ENCODE measurements at regions not wholly inside any gene's neighbourhood (a gene's known extent, or its start where the extent isn't known, plus 50 kb on each side); places are given as distances from the start of the nearest gene placed in this dataset.

GRCh38 chr5:124459984-124460383 lies 286.5 kb downstream of the ZNF608 start:
- TF ChIP-seq CTCF (IDR thresholded peaks at IDR 0.05; ENCODE audit: unreplicated experiment) = no peak
- Mint-ChIP-seq H3K27ac (no peak overlapping the region), H3K4me3 (ENCODE audit: low read depth) (no peak overlapping the region), H3K27me3 (no peaks in the 10 kb centered on the region), H3K4me1 (ENCODE audit: low read depth) (peaks cover 42% of the 10 kb centered on the region), H3K36me3 (ENCODE audit: insufficient read depth) (no peaks in the 10 kb centered on the region), H3K9me3 (ENCODE audit: low read depth) (no peaks in the 10 kb centered on the region)
- no peak for DNase-seq (ENCODE audit: low spot score, unreplicated experiment)

- DNase-seq (ENCODE audit: low spot score, unreplicated experiment) = no peak
- no peaks in the 10 kb centered on the region for H3K27me3 Mint-ChIP-seq
- no peaks in the 10 kb centered on the region for H3K9me3 Mint-ChIP-seq (ENCODE audit: low read depth)
- no peak for TF ChIP-seq CTCF (IDR thresholded peaks at IDR 0.05; ENCODE audit: unreplicated experiment)
- H3K4me3 Mint-ChIP-seq (ENCODE audit: low read depth) = no peak overlapping the region
- H3K4me1 Mint-ChIP-seq (ENCODE audit: low read depth) = peaks cover 36% of the 10 kb centered on the region
- H3K36me3 Mint-ChIP-seq (ENCODE audit: insufficient read depth) = no peaks in the 10 kb centered on the region
- no peak overlapping the region for H3K27ac Mint-ChIP-seq
Measured at GRCh38 chr5:124457901-124458300, 288.5 kb downstream of the ZNF608 start.

GRCh38 chr5:124457101-124457500 lies 289.3 kb downstream of the ZNF608 start:
- no peak for DNase-seq (ENCODE audit: low spot score, unreplicated experiment)
- Mint-ChIP-seq H3K9me3 (ENCODE audit: low read depth) (no peaks in the 10 kb centered on the region), H3K4me1 (ENCODE audit: low read depth) (peaks cover 34% of the 10 kb centered on the region), H3K27me3 (no peaks in the 10 kb centered on the region), H3K27ac (no peak overlapping the region), H3K4me3 (ENCODE audit: low read depth) (no peak overlapping the region), H3K36me3 (ENCODE audit: insufficient read depth) (no peaks in the 10 kb centered on the region)
- TF ChIP-seq CTCF (IDR thresholded peaks at IDR 0.05; ENCODE audit: unreplicated experiment) = no peak

GRCh38 chr5:124456249-124456648 lies 290.2 kb downstream of the ZNF608 start:
- no peaks in the 10 kb centered on the region for H3K27me3 Mint-ChIP-seq
- no peaks in the 10 kb centered on the region for H3K9me3 Mint-ChIP-seq (ENCODE audit: low read depth)
- DNase-seq (ENCODE audit: low spot score, unreplicated experiment) = no peak
- no peak overlapping the region for H3K27ac Mint-ChIP-seq
- H3K4me3 Mint-ChIP-seq (ENCODE audit: low read depth) = no peak overlapping the region
- no peak for TF ChIP-seq CTCF (IDR thresholded peaks at IDR 0.05; ENCODE audit: unreplicated experiment)
- H3K36me3 Mint-ChIP-seq (ENCODE audit: insufficient read depth) = no peaks in the 10 kb centered on the region
- peaks cover 26% of the 10 kb centered on the region for H3K4me1 Mint-ChIP-seq (ENCODE audit: low read depth)

GRCh38 chr5:124454081-124454480 lies 292.4 kb downstream of the ZNF608 start:
- DNase-seq (ENCODE audit: low spot score, unreplicated experiment) = no peak
- Mint-ChIP-seq H3K9me3 (ENCODE audit: low read depth) (no peaks in the 10 kb centered on the region), H3K4me3 (ENCODE audit: low read depth) (no peak overlapping the region), H3K36me3 (ENCODE audit: insufficient read depth) (no peaks in the 10 kb centered on the region), H3K27me3 (no peaks in the 10 kb centered on the region), H3K4me1 (ENCODE audit: low read depth) (peaks cover 13% of the 10 kb centered on the region), H3K27ac (no peak overlapping the region)
- no peak for TF ChIP-seq CTCF (IDR thresholded peaks at IDR 0.05; ENCODE audit: unreplicated experiment)
